GM18507 (cell line): ENCODE measurements at regions not wholly inside any gene's neighbourhood (a gene's known extent, or its start where the extent isn't known, plus 50 kb on each side); places are given as distances from the start of the nearest gene placed in this dataset.

ENCODE experiments used
- DNase-seq: peaks from one replicate; pipeline ENCODE4 v3.0.0; 2011; ENCODE audit warnings: low read depth; ENCODE audit not compliant: insufficient read length; ENCODE audit errors: extremely low spot score
- FAIRE-seq: peaks from 2 replicates; lab custom pipeline; 2011; peaks lifted over from hg19 to GRCh38; lab: Jason Lieb, UNC

GRCh38 chr13:106357198-106357597 lies 178.3 kb downstream of the EFNB2 start:
- FAIRE-seq: no peak
- DNase-seq: no peak

GRCh38 chr13:106355866-106356265 lies 179.6 kb downstream of the EFNB2 start:
- DNase-seq (no peak), FAIRE-seq (no peak)

DNA sequence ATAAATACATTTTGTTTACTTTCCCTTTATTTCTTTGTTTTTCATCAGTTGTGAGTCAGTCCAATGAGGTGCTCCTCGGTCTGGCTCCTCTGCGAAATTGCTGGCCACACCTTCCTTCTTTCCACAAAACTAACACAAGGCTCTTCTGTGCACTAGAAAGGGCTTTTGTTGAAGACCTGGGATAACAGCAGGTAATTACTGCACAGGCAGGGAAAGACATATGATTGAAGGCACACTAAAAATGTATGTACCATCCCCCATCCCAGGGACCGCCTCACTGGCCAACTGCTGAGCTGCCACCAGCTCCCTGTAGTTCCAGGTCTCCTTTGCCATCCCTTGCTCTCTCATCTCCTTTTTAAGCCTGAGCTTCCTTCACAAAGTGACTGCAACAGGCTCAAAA lies 180.5 kb downstream of the EFNB2 start:
- no peak for FAIRE-seq
- no peak for DNase-seq

DNA sequence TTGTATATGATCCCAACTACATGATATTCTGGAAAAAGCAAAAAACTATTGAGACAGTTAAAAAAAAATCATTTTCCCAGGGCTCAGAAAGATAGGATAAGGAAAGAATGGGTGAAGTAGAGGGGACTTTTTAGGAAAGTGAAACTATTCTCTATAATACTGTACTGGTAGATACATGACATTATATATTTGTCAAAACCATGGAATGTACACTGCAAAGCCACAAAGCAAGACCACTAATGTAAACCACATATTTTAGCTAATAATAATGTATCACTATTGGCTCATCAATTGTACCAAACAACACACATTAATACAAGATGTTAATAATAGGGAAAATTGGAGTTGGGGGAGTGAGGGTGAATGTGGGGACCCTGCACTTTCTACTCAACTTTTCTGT lies 182.6 kb downstream of the EFNB2 start:
- no peak for FAIRE-seq

GRCh38 chr13:106351251-106351650 lies 184.2 kb downstream of the EFNB2 start:
- no peak for FAIRE-seq
- no peak for DNase-seq

More for the DNA sequence above, 182.6 kb downstream of the EFNB2 start:
- DNase-seq: no peak

GRCh38 chr13:106350208-106350607 lies 185.3 kb downstream of the EFNB2 start:
- DNase-seq: no peak
- FAIRE-seq: no peak

DNA sequence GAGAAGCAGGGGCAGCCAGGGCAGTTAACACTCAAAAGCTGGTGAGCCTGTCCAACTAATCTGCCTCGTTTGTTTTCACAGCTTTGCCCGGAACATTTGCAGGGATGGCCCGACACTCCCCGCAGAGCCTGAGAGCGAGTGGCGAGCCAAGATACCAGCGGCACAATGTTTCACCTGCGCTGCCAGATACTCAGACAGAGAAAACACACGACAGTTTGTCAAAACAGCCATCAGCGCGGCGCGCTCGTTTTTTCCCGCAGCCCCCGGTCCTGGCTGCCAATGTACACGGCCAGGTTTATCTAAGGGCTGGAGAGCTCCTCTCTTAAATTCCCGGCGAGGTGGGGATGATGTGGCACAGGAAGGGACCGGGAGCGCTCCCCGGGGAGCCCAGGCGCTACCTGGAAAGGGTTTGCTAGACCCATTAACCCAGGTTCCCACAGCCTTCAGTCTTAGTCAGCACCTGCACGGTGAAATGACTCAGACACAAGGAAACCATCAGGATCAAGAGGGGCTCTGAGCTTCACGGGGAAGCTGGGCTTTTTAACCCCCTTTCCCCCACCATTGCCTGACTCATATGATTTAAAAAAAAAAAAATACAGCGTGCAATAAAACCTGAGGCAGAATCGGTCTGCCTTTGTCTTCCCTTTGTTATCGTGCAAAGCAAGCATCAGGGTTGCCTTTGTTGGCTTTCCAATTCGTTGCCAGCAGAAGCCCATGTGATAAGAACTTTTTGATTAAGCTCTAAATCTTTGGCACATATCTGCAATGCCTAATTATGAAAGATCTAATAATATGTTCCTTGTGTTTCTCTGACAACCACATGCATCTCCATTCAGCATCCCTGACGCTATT lies 186.2 kb downstream of the EFNB2 start:
- no peak for FAIRE-seq
- DNase-seq: no peak

- DNase-seq: no peak
- no peak for FAIRE-seq
Observed at GRCh38 chr13:106348075-106348840, 187.2 kb downstream of the EFNB2 start.

DNA sequence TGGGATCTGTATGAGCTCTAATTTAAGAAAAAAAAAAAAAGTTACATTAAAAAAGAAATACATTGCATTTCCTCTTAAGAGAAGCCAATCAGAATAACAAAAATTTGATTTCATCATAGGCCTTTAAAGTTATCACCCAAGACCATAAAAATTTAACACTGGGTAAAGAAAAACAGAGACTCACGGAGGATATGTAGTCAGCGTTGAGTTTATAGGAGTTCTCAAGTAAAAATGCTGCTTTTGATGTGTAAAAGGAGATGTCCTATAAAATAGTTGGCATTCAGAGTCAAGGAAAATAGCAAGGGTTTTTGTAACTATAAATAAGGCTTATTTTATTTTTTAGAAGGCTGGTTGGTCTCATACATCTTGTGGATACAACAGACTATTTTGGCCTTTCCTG lies 191.1 kb downstream of the EFNB2 start:
- FAIRE-seq (no peak), DNase-seq (no peak)

- DNase-seq (no peak), FAIRE-seq (no peak)
Observed at GRCh38 chr13:106343836-106344235, 191.6 kb downstream of the EFNB2 start.

- no peak for FAIRE-seq
- DNase-seq: no peak
Observed at GRCh38 chr13:106340249-106340648, 195.2 kb downstream of the EFNB2 start.

- FAIRE-seq (no peak), DNase-seq (no peak)
Observed at GRCh38 chr13:106337096-106337850, 198.2 kb downstream of the EFNB2 start.

- FAIRE-seq: no peak
- DNase-seq: no peak
Observed at GRCh38 chr13:106336668-106337067, 198.8 kb downstream of the EFNB2 start.

- no peak for FAIRE-seq
Observed at GRCh38 chr13:106332621-106333020, 202.8 kb downstream of the EFNB2 start.

DNA sequence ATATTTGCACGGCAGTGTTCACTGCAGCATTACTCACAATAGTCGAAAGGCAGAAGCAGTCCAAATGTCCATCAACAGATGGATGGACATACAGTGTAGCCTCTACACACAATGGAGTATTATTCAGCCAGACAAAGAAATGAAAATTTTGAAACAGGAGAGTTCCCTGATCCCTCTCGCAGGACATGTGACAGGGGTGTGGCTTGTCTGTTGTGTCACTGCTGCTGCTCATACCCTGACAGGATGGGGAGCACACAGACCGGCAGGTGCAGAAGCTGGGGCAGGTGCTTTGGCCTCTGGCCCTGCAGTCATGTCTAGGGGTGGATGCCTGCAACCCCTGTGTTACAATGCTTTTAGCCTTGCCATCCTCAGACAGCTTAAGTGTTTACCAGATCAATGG lies 204.3 kb downstream of the EFNB2 start:
- DNase-seq: no peak
- no peak for FAIRE-seq

More at GRCh38 chr13:106332621-106333020, 202.8 kb downstream of the EFNB2 start:
- DNase-seq: no peak

- DNase-seq: no peak
- no peak for FAIRE-seq
Observed at GRCh38 chr13:106329941-106330340, 205.5 kb downstream of the EFNB2 start.

DNA sequence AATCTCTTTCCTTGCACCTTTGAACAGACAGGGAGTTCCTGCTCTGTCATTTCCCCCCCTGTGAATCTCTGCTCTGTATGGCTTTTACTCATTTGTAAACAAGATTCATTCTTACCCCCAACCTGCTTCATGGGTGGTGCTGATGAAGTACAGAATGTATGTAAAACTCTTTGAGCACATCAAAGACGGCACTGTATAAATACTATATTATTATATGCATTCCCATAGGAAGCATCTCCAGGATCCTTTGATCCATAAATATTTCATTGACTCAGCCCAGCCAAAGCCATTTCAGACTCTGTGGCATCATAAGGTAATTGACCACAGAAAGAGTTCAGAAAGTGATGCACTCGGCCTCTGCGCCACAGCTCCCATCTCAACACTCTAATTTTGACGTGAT lies 208.7 kb downstream of the EFNB2 start:
- FAIRE-seq (no peak), DNase-seq (no peak)

GRCh38 chr13:106324444-106324843 lies 211.0 kb downstream of the EFNB2 start:
- DNase-seq (no peak), FAIRE-seq (no peak)

GRCh38 chr13:106322628-106323027 lies 212.8 kb downstream of the EFNB2 start:
- FAIRE-seq (no peak), DNase-seq (no peak)

GRCh38 chr13:106318941-106319411 lies 216.5 kb downstream of the EFNB2 start:
- FAIRE-seq (no peak), DNase-seq (no peak)
